HUES6 (cell line): ENCODE measurements at regions not wholly inside any gene's neighbourhood (a gene's known extent, or its start where the extent isn't known, plus 50 kb on each side); places are given as distances from the start of the nearest gene placed in this dataset.

Experiments used
- H3K27ac ChIP-seq: 2 replicates; pipeline ENCODE4 v1.7.0; 2013; ENCODE audit warnings: low read depth, mild to moderate bottlenecking, low read length, inconsistent platforms
- H3K27me3 ChIP-seq: 2 replicates; pipeline ENCODE4 v1.6.1; 2013; ENCODE audit warnings: low read length; ENCODE audit not compliant: control insufficient read depth, insufficient read depth
- H3K36me3 ChIP-seq: 2 replicates; pipeline ENCODE4 v1.6.1; 2013; ENCODE audit warnings: low read length; ENCODE audit not compliant: control insufficient read depth, insufficient read depth
- H3K4me1 ChIP-seq: 2 replicates; pipeline ENCODE4 v1.6.1; 2013; ENCODE audit warnings: low read length; ENCODE audit not compliant: control insufficient read depth, insufficient read depth
- H3K4me3 ChIP-seq: 2 replicates; pipeline ENCODE4 v1.5.1; 2013; ENCODE audit warnings: low read depth, low read length
- H3K9ac ChIP-seq: one replicate; pipeline ENCODE4 v1.6.1; 2013; ENCODE audit warnings: mild to moderate bottlenecking, low read length
- H3K9me3 ChIP-seq: 2 replicates; pipeline ENCODE4 v1.6.1; 2013; ENCODE audit warnings: low read depth, low read length; ENCODE audit not compliant: control insufficient read depth, insufficient read depth

DNA sequence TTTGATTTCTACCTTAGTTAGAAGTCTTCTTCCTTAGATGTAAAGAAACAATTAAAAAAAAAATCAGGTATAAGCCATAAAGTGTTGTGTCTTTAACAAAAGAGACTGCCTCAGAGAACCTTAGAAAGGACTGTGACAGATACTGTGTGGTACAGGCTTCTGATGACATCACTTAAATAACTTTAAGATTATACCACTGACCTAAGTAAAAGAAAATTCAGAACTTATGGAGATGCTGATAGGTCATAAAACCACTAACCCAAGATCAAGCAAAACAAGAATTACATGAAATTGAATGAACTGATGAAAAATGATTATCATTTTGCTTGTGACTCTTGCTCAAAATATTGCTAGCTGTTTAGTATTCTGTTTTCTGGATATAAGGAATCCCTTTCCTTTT is 220.8 kb downstream of the NRIP1 start:
- Histone ChIP-seq H3K9me3 (peaks cover 35% of the 10 kb centered on the region), H3K36me3 (no peaks in the 10 kb centered on the region; the same call in 1 of the 2 replicates), H3K4me1 (no peaks in the 10 kb centered on the region), H3K27ac (no peak overlapping the region), H3K9ac (no peak overlapping the region), H3K27me3 (no peaks in the 10 kb centered on the region), H3K4me3 (no peak overlapping the region)

DNA sequence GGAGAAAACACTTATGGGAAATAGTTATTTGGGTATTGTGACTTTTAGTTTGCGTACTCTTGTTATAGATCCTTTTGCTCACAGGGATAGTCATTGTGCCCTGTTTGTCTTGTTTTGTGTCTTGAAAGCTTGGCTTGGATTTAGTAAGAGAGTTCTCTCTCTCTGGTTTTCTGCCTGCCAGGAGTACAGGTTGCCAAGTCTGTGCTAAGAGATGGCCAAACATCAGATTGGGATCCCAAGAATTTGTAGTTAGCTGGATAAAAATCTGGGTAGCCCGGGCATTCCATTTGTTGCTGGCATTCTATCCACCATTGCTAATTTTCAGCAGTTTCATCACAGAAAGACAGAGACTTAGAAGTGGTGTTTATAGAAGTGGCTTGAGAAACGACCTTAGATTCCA is 222.2 kb downstream of the NRIP1 start:
- Histone ChIP-seq H3K36me3 (no peaks in the 10 kb centered on the region; the same call in 1 of the 2 replicates), H3K4me1 (no peaks in the 10 kb centered on the region), H3K9ac (no peak overlapping the region), H3K4me3 (no peak overlapping the region), H3K27me3 (no peaks in the 10 kb centered on the region), H3K9me3 (peaks cover 35% of the 10 kb centered on the region), H3K27ac (no peak overlapping the region)

DNA sequence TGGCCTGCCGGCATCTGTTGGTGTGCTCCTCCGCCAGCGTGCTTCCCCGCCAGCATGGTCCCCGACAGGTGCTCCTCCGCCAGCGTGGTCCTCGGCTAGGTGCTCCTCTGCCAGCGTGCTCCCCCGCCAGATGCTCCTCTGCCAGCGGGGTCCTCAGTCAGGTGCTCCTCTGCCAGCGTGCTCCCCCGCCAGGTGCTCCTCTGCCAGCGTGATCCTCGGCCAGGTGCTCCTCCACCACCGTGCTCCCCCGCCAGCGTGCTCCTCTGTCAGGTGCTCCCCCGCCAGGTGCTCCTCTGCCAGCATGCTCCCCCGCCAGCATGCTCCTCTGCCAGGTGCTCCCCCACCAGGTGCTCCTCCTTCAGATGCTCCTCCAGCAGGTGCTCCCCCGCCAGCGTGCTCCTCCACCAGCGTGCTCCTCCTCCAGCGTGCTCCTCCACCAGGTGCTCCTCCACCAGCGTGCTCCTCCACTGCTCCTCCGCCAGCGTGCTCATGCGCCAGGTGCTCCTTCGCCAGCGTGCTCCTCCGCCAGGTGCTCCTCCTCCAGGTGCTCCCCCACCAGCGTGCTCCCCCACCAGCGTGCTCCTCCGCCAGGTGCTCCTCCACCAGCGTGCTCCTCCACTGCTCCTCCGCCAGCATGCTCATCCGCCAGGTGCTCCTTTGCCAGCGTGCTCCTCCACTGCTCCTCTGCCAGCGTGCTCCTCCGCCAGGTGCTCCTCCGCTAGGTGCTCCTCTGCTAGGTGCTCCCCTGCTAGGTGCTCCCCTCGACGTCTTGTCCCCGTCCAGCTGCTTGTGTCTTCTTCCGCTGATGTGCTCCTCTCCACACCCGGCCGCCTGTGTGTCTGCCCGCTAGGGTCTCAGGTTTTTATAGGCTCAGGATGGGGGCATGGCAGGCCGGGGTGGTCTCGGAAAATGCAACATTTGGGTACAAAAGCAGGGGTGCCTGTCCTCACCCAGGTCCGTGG is 223.0 kb downstream of the NRIP1 start:
- H3K27me3 ChIP-seq, result no peaks in the 10 kb centered on the region
- H3K9me3 ChIP-seq, result peaks cover 32% of the 10 kb centered on the region
- no peaks in the 10 kb centered on the region for H3K4me1 ChIP-seq
- H3K27ac ChIP-seq, result no peak overlapping the region
- H3K4me3 ChIP-seq, result no peak overlapping the region
- no peak overlapping the region for H3K9ac ChIP-seq
- H3K36me3 ChIP-seq, result no peaks in the 10 kb centered on the region; the same call in 1 of the 2 replicates

DNA sequence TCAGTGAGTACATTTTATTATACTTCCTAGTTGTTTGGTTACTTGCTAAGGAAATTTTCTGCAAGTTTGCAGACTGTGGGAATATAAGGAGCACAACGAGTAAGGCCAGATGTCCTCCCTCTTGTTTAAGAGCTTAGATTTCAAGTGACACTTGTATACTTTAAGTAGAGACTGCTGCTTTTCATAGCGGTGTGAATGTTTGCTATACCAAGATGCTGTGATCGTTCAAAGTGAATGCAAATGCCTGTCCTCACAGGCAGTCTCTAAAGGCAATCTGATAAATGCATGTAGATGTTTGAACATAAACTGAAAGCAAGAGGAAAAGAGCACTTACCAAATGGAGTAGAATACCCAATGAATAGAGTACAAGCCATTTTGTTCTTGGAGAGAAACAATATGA is 226.4 kb downstream of the NRIP1 start:
- Histone ChIP-seq H3K36me3 (no peaks in the 10 kb centered on the region), H3K4me1 (no peaks in the 10 kb centered on the region), H3K9ac (no peak overlapping the region), H3K27me3 (no peaks in the 10 kb centered on the region), H3K4me3 (no peak overlapping the region), H3K9me3 (peaks cover 7% of the 10 kb centered on the region; the same call in 1 of the 2 replicates), H3K27ac (no peak overlapping the region)

DNA sequence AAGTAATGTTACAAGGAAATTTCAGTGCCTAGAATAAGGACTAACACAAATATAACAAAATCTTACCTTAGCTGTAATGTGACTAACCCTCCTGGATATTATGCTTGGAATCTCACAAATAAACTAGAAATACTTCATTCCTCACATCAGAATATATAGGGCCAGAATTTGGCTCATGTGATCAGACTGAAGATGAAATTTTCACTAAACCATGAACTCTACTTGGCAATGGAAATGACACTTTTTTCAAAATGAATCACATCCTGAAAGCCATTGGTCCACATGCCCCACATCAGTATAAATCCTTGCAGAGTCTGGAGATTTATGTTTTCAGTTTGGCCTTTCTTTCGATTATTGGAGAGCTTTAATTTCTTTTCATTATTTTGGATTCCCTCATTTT is 227.8 kb downstream of the NRIP1 start:
- no peaks in the 10 kb centered on the region for H3K36me3 ChIP-seq
- H3K4me3 ChIP-seq, result no peak overlapping the region
- H3K9me3 ChIP-seq, result peaks cover 4% of the 10 kb centered on the region; the same call in 1 of the 2 replicates
- no peak overlapping the region for H3K27ac ChIP-seq
- no peaks in the 10 kb centered on the region for H3K27me3 ChIP-seq
- no peaks in the 10 kb centered on the region for H3K4me1 ChIP-seq
- no peak overlapping the region for H3K9ac ChIP-seq

DNA sequence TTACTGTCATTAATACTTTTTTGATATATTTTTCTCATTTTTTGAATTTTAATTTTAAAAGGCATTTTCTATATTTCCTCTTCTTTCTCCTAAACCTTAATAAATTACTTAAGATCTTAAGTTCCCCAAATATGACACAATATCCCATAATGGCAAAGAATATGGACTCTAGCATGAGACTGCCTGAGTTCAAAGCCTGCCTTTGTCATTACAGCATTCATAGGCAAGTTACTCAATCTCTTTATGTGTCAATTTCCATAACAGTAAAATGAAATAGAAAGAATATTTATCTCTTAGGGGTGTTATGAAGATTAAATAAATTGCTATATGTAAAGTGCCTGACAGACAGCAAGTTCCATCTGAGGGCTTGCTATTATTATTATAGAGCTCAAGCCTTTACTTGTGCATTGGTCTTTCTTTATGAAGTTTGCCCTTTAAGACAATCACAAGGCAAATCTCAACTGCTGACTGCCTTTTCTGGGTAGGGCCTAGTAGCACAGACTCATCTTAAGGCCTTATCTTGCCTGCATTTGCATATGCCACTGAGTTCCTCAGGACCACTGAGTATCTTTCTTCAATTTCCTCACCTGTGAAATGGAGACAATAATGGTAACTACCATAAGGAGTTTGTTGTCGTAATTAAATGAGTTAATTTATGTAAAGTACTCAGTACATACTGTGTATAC is 231.0 kb downstream of the NRIP1 start:
- Histone ChIP-seq H3K9ac (no peak overlapping the region), H3K27ac (no peak overlapping the region), H3K4me3 (no peak overlapping the region), H3K36me3 (no peaks in the 10 kb centered on the region), H3K4me1 (no peaks in the 10 kb centered on the region), H3K27me3 (no peaks in the 10 kb centered on the region), H3K9me3 (no peaks in the 10 kb centered on the region)

DNA sequence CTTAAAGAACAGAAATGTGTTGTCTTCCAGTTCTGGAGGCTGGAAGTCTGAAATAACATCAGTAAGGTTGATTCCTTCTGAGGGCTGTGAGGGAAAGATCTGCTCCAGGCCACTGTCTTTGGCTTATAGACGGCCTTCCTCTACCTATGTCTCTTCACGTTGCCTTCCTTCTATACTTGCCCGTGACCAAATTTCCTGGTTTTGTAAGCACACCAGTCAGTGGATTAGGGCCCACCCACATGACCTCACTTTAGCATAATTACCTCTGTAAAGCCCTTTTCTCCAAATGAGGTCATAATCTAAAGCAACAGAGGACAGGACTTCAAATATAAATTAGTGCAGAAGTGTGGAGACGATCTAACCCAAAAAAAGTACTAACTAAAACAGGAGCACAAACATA is 231.6 kb downstream of the NRIP1 start:
- Histone ChIP-seq H3K36me3 (no peaks in the 10 kb centered on the region), H3K4me1 (no peaks in the 10 kb centered on the region), H3K27me3 (no peaks in the 10 kb centered on the region), H3K27ac (no peak overlapping the region), H3K4me3 (no peak overlapping the region), H3K9ac (no peak overlapping the region), H3K9me3 (no peaks in the 10 kb centered on the region)

DNA sequence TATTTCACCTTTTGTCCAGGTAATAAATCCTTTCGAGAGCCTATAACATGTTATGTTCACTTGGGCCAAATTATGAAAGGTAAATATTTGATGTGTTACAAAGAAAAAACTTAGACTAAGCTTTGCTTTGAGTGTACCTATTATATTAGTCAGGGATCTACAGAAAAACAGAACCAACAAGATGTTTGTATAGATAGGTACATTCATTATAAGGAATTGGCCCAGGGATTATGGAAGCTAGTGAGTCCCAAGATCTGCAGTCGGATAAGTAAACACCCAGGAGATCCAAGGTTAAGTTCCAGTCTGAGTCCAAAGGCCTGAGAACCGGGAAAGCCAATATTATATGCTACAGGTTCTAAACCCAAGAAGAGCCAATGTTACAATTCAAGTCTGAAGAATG is 234.5 kb downstream of the NRIP1 start:
- Histone ChIP-seq H3K4me3 (no peak overlapping the region), H3K9ac (no peak overlapping the region), H3K9me3 (no peaks in the 10 kb centered on the region), H3K36me3 (no peaks in the 10 kb centered on the region), H3K27ac (no peak overlapping the region), H3K27me3 (no peaks in the 10 kb centered on the region), H3K4me1 (no peaks in the 10 kb centered on the region)

DNA sequence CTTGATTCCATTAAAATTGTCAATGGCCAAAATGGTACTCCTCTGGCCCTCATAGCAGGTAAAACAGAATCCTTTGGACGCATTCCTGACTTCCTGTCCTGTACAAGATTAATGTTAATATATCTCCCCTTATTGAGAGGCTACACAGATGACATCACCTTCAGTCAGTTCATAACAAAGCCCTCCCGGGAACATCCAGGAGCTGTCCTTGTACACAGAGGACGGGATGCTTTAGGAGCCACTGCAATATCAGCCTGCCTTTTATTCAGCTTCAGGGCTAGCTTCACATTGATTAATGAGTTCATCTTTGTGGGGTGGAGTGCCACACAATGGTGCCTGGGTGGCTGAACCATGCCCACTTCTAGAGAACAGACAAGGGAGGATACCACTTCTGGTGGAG is 235.1 kb downstream of the NRIP1 start:
- Histone ChIP-seq H3K27me3 (no peaks in the 10 kb centered on the region), H3K4me1 (no peaks in the 10 kb centered on the region), H3K36me3 (no peaks in the 10 kb centered on the region), H3K9me3 (no peaks in the 10 kb centered on the region), H3K27ac (no peak overlapping the region), H3K9ac (no peak overlapping the region), H3K4me3 (no peak overlapping the region)

DNA sequence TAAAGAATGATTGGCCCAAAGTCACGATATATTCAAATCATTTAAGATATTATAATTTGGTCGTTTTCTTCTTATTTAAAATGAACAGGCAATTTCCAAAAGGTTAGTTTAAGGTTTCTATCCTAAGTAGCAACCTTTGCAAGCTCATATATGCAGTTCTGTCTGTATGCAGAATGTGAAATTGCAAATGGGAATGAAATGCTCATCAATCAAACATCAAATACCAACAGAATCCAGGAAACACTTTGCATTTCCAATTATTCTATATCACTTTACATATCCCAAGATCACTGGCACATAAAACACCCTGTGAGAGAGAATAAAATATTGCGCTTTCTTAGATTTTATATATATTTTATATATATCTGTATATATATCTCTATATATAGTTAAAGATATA is 237.3 kb downstream of the NRIP1 start:
- Histone ChIP-seq H3K27me3 (no peaks in the 10 kb centered on the region), H3K27ac (no peak overlapping the region), H3K9me3 (no peaks in the 10 kb centered on the region), H3K36me3 (no peaks in the 10 kb centered on the region), H3K4me1 (no peaks in the 10 kb centered on the region), H3K9ac (no peak overlapping the region), H3K4me3 (no peak overlapping the region)

DNA sequence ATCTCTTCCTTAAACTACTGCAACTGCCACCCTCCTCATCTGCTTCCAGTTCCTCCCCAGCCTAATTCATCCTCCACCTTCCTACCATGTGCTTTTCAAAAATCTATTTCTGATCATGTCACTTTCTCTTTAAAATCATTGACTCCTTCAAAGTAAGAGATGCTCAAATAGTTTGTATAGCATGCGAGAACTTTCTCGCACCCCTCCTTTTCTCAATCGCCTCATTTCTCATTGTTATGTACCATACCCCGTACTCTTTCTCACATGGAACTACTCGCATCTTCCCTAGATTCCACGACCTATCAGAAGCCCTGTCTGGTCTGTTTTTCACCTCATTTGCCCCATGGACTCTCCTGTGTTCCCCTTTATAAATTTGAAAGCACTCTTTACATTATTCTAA is 238.2 kb downstream of the NRIP1 start:
- Histone ChIP-seq H3K36me3 (no peaks in the 10 kb centered on the region), H3K4me3 (no peak overlapping the region), H3K27me3 (no peaks in the 10 kb centered on the region), H3K9me3 (no peaks in the 10 kb centered on the region), H3K9ac (no peak overlapping the region), H3K4me1 (no peaks in the 10 kb centered on the region), H3K27ac (no peak overlapping the region)
